ENCODE measurements at regions not wholly inside any gene's neighbourhood (a gene's known extent, or its start where the extent isn't known, plus 50 kb on each side); places are given as distances from the start of the nearest gene placed in this dataset.

DNA sequence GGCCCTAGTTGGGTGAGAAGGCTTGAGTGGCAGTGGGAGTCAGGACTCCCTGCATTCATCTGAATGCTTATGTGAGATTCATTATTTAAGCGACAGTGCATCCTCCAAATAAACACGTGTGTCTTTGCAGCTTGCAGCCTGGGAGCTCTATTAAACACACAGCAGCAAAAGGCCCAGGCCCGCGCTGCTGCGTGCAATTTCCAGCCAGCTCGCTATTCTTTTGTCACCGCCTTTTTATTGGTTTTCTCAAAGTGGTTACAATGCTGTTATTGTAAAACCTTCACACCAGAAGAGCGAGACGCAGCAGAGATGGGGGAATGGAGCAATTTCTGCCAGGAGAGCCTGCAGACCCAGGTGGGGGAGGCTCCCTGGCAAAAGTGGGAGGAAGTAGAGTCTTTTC, 252.5 kb downstream of the BCOR start:
- no peak overlapping the region for H3K56ac ChIP-seq (ENCODE audit: insufficient read length, low read depth, low read length)
- DNase-seq, result no peak
- H3T11ph ChIP-seq (ENCODE audit: low read length), result no peak overlapping the region
- no peak overlapping the region for H3K9ac ChIP-seq (ENCODE audit: extremely low read depth, insufficient read length, low read length)
- H3K4me2 ChIP-seq (ENCODE audit: insufficient read depth, insufficient read length, low read length), result no peak overlapping the region
- Mint-ChIP-seq H3K36me3 (ENCODE audit: insufficient read depth in 1 of 3, low read depth in 3 of 3) (peaks cover 5 to 12% (median 9%) of the 10 kb centered on the region in 3 experiments), H3K4me1 (peaks cover 30 to 42% of the 10 kb centered on the region in 2 experiments), H3K9me3 (peaks cover 66 to 68% of the 10 kb centered on the region in 2 experiments), H3K27me3 (ENCODE audit: low read depth) (no peaks in the 10 kb centered on the region), H3K4me3 (no peak overlapping the region), H3K27ac (no peak overlapping the region)
- H3K23ac ChIP-seq (ENCODE audit: insufficient read length, low read depth, low read length), result no peak overlapping the region
- no peak overlapping the region for H2BK20ac ChIP-seq (ENCODE audit: low read depth, low read length, poor library complexity, severe bottlenecking)
- H3K4ac ChIP-seq (ENCODE audit: low read depth, low read length), result no peak overlapping the region
- H4K20me1 ChIP-seq (ENCODE audit: control insufficient read depth, insufficient read depth, insufficient read length), result no peaks in the 10 kb centered on the region
- whole genome bisulfite sequencing (ENCODE audit: extremely low coverage, insufficient read length, low lambda C conversion rate), result no CpG with 5 or more reads among the region's 9 CpGs
- H3K9me3 ChIP-seq (ENCODE audit: control insufficient read depth, low read depth, low read length), result no peaks in the 10 kb centered on the region
- H3K23me2 ChIP-seq (ENCODE audit: insufficient read length, low read depth, low read length, poor library complexity, severe bottlenecking), result no peaks in the 10 kb centered on the region
- H3K18ac ChIP-seq (ENCODE audit: insufficient read length, low read depth, low read length), result no peak overlapping the region
- H3K14ac ChIP-seq (ENCODE audit: insufficient read depth, low read length), result no peak overlapping the region
- H2BK5ac ChIP-seq (ENCODE audit: insufficient read length, low read length), result no peak overlapping the region
- no peak overlapping the region for H4K8ac ChIP-seq (replicated peaks; ENCODE audit: insufficient read length, low read depth, low read length)
- H4K5ac ChIP-seq (ENCODE audit: insufficient read length, low read depth, low read length), result no peak overlapping the region
- peaks cover 1% of the 10 kb centered on the region; the same call in 1 of the 2 replicates for H3K27me3 ChIP-seq (ENCODE audit: insufficient read depth, low read length)
- no peak overlapping the region for H2BK120ac ChIP-seq (ENCODE audit: low read depth, low read length, poor library complexity, severe bottlenecking)
- H2AK5ac ChIP-seq (ENCODE audit: insufficient read length, low read length), result no peak overlapping the region
- H3K4me1 ChIP-seq (ENCODE audit: insufficient read depth, low read length), result peaks cover 11% of the 10 kb centered on the region; the same call in 1 of the 2 replicates
- H3K79me2 ChIP-seq (ENCODE audit: insufficient read depth, low read length), result no peaks in the 10 kb centered on the region
- H2BK12ac ChIP-seq (ENCODE audit: insufficient read length, low read depth, low read length), result no peak overlapping the region
- no peak overlapping the region for H2BK15ac ChIP-seq (ENCODE audit: low read depth, low read length)
- TF ChIP-seq, protein P1, sequence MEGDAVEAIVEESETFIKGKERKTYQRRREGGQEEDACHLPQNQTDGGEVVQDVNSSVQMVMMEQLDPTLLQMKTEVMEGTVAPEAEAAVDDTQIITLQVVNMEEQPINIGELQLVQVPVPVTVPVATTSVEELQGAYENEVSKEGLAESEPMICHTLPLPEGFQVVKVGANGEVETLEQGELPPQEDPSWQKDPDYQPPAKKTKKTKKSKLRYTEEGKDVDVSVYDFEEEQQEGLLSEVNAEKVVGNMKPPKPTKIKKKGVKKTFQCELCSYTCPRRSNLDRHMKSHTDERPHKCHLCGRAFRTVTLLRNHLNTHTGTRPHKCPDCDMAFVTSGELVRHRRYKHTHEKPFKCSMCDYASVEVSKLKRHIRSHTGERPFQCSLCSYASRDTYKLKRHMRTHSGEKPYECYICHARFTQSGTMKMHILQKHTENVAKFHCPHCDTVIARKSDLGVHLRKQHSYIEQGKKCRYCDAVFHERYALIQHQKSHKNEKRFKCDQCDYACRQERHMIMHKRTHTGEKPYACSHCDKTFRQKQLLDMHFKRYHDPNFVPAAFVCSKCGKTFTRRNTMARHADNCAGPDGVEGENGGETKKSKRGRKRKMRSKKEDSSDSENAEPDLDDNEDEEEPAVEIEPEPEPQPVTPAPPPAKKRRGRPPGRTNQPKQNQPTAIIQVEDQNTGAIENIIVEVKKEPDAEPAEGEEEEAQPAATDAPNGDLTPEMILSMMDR (conservative IDR thresholded peaks at IDR 0.05), result no peak
- H3K79me1 ChIP-seq (ENCODE audit: insufficient read depth, low read depth, low read length, poor library complexity, severe bottlenecking), result no peaks in the 10 kb centered on the region
- no peak overlapping the region for H4K91ac ChIP-seq (ENCODE audit: insufficient read length, low read depth, low read length)
- H2AFZ ChIP-seq (ENCODE audit: low read length), result no peak overlapping the region
- no peak overlapping the region for H3K27ac ChIP-seq (ENCODE audit: insufficient read length, low read depth, low read length)

All from H9 (cell line).